ENCODE measurements at regions not wholly inside any gene's neighbourhood (a gene's known extent, or its start where the extent isn't known, plus 50 kb on each side); places are given as distances from the start of the nearest gene placed in this dataset.

GRCh38 chr21:38915546-38915945, 109.8 kb downstream of the ETS2 start:
- TF ChIP-seq CTCF (IDR thresholded peaks at IDR 0.05; ENCODE audit: poor library complexity): no peak
- TF ChIP-seq EZH2 (IDR thresholded peaks at IDR 0.05; ENCODE audit: borderline replicate concordance): no peak
- TF ChIP-seq EZH2phosphoT487 (IDR thresholded peaks at IDR 0.05; ENCODE audit: low read depth, severe bottlenecking, unreplicated experiment): no peak
